GM19328 (cell line): ENCODE measurements at regions not wholly inside any gene's neighbourhood (a gene's known extent, or its start where the extent isn't known, plus 50 kb on each side); places are given as distances from the start of the nearest gene placed in this dataset.

ENCODE experiments used
- ATAC-seq: cut with Tn5 transposase; IDR thresholded peaks from one replicate; pipeline ENCODE4 v1.9.1; 2021; ENCODE audit warnings: mild to moderate bottlenecking, moderate library complexity; ENCODE audit not compliant: unreplicated experiment

DNA sequence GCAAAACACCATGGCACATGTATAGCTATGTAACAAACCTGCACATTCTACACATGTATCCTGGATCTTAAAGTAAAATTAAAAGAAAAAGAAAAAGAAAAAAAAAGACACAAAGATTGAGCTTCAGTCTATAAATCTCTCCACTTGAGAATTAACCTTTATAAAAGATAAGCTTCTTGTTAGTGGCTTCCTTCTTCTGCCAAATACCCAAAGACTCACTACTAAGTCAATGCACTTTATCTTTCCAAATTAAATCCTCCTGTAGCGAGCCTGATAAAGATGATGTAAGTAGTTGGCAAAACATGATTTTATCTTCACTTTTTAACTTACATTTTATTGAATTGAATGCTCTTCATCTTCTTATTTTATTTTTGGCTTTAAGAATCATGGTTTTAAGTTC, 349.9 kb downstream of the TRIB2 start:
- no peak for ATAC-seq

DNA sequence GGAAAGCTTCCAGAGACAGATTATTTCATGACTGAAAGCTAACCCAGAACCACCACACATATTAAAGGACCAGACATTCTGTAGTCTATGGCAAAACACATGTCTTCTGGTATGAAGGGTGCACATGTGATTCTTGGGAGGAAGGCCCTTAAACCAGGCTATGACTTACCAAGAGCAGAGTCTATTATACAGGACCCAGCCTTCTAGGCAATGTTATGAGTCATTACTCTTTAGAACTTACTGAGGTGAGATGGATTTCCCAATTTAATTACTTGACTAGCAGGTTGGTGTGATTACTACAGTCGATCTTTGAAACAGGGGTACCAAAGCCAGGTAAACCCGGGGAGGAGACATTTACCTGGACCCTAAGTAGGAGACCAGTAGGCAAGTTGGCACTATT, 350.8 kb downstream of the TRIB2 start:
- no peak for ATAC-seq

DNA sequence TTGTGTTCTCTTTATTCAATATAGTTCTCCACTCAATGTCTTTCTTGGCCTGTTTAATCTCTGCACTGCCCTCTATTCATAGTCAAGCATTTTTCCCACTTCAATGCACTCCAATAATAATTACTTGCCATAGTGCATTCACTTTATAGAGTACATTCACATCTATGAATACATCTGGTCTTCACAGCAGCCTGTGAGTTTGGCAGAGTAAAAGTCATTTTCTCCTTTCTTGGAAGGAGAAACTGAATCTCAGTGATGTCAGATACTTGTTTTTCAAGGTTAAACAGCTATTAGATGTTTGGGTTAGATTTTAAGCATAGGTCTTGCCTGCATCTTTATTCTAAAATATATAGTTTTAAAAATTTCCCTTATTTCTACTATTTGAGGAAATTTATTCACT, 373.2 kb downstream of the TRIB2 start:
- no peak for ATAC-seq

DNA sequence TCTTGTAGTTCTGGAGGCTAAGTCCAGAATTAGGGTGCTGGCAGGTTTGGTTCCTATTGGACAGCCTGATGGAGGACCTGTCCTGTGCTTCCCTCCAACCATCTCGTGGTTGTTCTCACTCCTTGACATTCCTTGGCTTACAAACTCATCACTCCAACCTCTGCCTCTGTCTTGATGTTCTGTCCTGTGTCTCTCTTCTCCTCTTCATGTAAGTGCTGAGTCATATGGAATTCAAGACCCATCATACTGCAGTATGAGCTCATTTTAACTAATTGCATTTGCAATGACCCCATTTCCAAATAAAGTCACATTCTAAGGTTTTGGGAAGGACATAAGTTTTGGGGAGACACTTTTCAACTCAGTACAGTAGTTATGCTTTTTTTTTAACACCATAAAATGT, 374.7 kb downstream of the TRIB2 start:
- ATAC-seq: no peak

DNA sequence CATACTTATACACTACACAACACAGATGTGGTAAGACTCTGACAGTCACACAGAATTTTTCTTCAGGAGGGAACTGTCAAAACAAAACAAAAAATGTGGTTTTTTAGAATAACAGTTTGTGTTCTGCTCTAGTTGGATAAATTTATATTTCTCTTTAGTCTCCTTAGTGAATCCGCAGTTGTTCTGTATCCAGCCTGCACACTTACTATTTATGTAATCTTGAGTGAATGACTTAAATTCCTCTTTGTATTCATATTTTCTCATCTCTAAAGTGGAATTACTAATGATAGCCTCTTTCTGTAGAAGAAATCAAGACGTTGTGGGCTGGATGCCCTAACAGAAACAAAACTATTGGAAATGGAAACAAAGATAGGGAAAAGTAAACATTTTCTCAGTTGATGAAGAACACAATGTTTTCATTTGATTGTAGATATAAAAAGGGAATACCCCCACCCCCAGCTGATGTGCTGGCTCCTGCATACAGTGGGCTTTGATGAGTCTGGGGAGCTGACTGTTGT, 375.2 kb downstream of the TRIB2 start:
- no peak for ATAC-seq

DNA sequence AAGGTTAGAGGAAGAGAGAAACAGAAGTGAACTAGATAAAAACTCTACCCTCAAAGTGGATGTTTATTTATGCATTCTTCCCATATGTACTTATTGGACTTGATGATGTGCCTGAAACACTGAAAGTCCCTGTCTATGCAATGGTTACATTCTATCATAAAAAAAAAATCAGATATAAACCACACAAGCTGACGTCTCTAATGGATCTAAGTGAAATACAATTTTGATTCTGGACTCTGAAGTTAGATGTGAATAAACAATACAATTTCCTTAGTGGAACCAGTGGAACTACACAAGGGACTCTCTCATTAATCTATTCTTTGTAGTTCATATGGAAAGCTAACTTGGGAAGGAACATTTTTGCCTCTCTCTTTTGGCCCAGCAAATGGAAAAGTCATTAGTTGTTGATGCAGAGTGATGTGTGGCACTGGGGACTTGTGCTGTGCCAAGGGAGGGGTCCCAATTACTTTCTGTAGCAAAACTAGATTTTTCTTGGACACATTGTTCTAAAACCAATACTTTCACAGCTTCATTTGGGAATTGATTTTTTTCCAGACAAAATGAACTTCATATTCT, 376.8 kb downstream of the TRIB2 start:
- no peak for ATAC-seq

DNA sequence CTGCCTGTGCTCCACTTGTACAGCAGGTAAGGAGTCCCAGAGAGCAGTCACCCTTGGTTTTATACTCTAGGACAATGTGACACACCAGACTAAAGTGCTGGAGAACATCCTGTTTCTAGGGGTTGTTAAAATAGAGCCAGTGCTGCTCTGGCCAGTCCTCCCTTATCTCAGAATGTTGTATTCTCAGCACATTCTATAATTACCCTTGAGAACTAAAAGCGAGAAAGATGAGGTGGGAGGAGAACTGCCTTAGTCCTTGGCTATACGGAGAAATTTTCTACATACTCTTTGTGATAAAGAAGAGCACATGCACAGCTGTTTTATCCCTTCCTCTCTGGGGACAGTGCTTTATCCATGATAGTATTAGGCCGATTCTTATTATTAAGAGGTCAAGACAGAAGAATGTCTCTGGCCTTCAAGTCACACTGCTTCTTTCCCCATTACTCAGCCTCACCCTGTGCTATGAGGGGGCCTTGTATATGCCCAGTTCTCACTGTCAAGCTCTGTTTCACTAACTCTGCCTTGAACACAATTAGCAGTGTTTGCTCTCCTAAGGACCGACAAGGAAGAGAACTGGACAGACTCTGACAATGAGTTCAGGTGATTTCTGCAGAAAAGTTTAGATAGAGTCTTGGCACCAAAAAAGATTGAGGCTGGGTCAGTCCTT, 385.8 kb downstream of the TRIB2 start:
- no peak for ATAC-seq

DNA sequence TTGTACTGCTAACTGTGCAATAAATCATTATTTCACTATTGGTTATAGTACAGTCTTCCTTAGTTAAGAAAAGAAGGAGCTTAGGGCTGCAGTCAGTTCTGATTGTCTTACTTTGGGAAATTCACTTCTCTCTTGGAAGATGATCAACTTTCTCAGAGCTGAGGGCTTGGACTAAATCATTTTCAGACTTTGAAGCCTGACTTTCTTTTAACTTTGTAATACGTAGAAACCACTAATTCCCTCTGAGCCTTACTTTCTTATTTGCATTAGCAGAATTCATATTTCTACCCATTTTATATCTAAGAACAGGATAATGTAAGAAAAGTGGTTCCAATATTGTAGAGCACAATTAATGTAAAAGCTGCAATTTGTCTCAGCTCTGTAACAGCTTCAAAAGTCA, 386.4 kb downstream of the TRIB2 start:
- no peak for ATAC-seq

DNA sequence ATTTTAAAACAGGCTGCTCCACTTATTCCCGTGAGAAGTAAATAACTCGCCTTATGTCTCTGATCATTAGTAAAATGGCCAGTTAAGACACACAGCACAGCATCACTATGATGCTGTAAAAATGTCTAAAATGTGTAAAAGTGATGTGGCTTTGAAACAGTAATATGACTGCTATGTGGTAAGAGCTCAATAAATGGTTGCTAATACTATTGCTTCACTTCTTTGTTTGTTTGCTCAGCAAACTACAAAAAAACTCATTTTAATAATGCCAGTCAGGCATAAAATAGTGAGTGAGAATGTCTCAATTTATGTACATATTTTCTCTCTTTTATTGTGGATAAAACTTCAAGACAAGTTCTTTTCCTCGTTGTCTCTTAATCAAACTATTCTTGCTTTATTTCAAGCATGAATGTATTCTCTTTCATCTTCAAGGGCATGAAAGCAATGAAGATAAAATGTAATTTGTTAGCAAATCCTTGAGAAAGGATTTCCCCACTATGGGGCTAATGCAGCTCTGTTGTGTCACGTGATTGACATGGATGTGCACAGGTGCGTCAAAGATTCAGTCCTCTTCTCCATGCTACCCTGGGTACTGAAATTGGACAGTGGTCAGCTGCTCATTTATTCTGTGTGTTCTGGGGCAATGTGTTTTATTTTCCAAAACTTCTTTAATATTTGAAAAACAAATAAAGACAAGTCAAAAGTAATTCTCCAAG, 387.2 kb downstream of the TRIB2 start:
- no peak for ATAC-seq

DNA sequence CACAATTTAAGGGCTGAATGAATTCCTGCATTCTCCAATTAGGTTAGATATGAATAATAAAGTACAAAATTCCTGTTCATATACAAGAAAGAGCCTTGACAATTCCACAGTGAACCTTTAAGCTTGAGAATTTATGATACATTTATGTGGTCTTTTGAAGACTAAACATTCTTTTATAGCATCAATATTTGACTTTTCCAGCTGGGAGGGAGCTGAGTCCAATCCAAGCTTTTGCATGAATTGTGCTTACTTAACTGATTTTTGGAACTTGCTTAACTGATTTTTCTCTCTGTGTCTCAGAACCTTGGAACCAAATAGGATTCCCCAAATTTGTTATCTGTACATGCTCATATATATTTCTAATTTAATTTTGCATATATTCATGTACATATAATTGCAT, 388.0 kb downstream of the TRIB2 start:
- ATAC-seq: no peak

DNA sequence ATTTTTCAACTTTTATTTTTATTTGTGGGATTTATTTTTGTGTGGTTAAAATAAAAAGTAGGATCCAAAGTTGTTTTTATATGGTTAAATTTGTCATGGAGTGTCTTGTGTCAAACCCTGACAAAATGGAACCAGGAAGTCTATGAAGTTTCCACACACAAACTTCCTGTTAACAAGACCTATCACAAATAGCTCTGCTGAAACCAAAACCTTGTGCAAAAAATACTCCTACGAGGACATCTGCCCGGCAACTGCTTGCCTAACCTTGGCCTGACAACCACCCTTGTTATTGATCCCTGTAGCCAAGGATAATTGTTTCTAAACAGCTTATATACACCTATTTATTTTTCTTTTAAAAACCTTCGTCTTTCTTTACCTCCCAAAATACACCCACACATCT, 389.6 kb downstream of the TRIB2 start:
- ATAC-seq: no peak

DNA sequence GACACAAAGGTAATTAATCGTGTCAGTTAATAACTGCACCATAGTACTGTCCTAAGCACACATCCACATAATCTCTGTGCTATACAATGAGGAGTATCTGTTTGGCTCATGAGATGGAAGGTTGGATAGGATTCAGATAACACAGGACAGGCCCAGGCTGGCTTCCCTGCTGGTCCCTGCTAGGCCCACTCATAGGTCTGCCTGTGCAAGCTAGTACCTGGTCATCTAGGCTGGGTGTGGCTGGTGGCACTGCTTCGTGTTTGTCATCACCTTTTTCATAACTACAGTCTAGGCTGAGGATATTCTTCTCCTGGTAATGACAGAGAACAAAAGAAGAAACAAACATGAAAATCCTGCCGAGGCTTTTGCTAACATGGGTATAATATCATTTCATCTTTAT, 392.8 kb downstream of the TRIB2 start:
- ATAC-seq: no peak

DNA sequence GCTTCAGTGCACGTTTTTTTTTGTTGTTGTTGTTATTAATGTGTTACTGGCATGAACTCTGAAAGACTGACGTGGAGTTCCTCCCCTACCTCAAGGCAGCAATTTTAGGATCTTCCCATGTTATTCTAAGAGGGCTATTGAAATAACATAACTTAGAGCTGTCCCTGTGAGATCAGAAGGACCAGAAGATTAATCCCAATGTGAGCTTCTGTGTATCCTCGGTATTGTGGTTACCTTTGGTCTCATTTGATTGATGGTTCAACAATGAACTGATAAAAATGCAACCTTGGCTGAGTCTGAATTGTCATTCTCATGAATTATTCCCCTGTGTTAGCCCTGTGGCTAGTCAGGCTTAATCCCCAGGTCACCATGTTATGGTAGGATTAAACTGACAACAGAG, 394.1 kb downstream of the TRIB2 start:
- no peak for ATAC-seq

DNA sequence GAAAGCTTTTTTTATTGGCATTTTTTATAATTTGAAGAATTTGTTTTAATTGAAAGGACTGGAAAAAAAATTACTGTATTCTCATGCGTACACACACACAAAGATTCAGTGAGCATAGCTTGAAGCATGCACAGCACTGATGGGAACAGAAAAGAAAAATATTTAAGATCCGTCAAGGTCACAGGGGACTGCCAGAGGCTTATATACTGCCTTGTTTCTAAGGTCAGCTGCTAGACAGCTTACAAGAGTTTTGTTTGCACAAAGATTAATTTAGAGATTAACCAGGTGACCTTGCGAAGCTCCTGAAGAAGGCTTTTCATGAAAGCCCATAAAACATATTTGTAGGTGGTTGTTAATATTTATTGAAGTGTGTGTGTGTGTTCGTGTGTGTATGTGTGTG, 396.3 kb downstream of the TRIB2 start:
- no peak for ATAC-seq

DNA sequence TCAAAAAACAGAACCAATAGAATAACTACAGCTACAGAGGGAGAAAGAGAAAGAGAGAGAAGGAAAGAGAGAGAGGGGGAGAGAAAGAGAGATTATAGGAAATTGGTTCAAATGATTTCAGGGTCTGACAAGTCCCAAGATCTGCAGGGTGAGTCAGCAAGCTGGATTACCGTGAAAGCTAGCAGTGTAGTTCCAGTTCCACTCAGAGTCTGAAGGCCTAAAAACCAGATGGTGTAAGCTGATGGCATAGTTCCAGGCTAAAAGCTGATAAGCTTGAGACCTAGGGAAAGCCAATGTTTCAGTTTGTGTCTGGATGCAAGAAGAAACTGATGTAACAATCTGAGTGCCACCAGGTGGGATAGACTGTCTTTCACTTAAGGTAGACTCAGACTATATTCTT, 397.7 kb downstream of the TRIB2 start:
- ATAC-seq: no peak

DNA sequence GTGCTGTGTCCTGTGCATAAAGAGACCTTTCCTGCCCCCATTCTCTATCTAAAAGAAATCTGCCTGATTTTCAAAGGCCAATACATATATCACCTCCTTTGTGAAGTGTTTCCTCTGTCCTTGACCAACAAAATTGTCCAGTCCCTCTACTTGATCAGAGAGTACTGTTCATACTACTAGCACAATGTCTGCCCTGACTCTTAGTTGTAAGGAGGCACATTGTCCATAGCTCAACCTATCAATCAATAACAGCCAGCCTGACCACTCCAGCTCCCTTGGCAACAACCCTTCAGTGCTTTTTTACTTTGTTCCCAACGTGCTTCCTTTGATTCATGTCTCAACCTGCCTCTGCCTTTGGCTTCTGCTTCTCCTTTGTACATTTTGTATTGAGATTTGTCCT, 398.9 kb downstream of the TRIB2 start:
- no peak for ATAC-seq

DNA sequence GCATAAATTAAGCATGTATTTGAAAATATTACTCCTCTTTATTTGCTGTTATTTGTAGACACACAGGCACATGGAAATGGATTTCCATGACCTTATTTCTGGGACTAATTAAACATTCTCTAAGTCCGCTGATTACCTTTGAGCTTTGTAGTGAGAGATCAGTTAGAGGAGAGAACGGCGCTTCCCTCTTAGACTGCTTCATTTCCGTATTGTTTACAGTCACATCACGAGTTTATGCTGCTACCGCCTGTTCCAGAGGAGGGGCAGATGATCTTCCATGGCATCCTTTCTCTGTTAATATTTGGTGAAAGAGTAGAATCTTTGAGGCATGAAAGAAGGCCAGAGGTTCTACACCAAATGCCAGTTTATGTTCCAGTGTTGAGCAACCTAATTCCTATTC, 404.4 kb downstream of the TRIB2 start:
- ATAC-seq: no peak

DNA sequence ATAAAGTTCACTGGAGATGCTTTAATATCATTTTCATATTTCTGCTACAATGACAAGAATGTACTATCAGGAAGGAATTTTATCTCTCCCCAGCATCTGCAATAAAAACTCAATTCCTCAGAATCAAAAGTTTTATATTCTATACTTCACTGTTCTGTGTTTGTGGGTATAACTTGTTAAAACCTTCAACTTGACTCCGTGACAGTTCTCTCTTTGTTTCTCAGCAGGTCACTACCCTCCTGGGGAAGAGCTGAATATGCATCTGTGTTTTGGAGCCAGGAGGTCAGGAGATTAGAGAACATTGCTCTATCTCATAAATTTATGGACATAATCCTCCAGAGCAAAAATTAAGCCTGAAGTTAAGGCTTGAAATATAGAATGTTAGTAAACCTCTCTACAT, 411.4 kb downstream of the TRIB2 start:
- ATAC-seq: no peak

DNA sequence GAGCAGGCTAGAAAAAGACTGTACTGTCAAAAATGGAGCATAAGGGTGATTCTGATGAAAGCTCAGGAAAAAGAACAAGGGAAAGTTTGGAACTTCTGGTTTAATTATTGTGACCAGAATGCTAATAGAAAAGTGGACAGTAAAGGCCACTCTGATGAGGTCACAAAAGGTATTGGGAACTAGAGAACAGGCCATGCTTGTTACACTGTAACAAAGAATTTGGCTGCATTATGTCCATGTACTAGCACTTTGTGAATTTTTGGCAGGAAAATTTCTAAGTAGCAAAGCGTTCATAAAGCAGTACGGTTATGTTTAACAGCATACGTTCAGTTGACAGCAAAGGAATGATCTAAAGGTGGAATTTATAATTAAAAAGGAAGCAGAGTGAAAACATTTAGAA, 418.6 kb downstream of the TRIB2 start:
- ATAC-seq: no peak

DNA sequence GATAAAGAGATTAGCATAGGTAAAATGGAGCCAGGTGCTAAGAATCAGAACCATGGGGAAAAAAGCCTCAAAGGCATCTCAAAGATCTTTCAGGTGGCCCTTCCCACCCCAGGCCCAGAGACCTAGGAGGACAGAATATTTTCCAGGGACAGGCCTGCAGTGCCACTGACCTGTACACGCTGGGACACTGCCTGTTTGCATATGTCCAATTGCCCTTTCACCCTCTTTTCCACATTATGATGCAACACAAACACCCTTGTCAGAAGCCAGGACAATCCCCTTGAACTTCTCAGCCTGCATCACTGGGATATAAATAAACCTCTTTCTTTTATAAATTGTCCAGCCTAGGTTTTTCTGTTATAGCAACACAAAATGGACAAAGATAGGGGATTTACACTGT, 419.1 kb downstream of the TRIB2 start:
- no peak for ATAC-seq

DNA sequence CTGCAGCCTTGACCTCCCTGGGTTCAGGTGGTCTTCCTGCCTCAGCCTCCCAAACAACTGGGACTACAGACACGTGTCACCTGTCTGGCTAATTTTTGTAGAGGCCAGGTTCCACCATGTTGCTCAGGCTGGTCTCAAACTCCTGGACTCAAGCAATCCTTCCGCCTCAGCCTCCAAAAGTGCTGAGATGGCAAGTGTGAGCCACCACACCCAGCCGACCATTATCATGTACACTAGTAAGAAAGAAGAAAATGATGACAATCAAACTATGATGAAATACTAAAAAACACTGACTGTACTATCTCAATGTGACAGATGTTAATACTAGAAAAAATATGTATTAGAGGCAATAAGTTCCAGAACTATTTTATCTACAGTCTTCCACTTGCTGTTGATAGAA, 420.9 kb downstream of the TRIB2 start:
- no peak for ATAC-seq

DNA sequence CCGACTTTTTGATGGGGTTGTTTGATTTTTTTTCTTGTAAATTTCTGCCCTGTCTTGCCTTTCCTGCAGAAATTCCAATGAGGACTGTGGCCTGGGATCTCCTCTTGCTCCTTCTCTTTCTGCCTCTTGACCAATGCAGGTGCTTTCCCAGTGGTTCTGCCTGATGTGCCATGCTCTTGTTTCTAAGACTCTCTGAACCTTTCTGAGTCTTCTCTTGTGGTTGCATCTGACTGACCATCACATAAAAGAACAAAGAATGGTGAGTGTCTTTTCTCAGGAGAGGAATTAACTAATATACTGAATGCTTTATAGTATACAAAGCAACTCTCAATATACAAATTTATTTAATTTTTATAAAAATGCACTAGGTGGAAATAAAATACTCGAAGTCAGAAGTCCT, 424.6 kb downstream of the TRIB2 start:
- no peak for ATAC-seq
